ENCODE measurements at regions not wholly inside any gene's neighbourhood (a gene's known extent, or its start where the extent isn't known, plus 50 kb on each side); places are given as distances from the start of the nearest gene placed in this dataset.
A peak's percentile ranks its signal among the peaks of the same experiment; 100 is the strongest.

- TF ChIP-seq, protein P1, sequence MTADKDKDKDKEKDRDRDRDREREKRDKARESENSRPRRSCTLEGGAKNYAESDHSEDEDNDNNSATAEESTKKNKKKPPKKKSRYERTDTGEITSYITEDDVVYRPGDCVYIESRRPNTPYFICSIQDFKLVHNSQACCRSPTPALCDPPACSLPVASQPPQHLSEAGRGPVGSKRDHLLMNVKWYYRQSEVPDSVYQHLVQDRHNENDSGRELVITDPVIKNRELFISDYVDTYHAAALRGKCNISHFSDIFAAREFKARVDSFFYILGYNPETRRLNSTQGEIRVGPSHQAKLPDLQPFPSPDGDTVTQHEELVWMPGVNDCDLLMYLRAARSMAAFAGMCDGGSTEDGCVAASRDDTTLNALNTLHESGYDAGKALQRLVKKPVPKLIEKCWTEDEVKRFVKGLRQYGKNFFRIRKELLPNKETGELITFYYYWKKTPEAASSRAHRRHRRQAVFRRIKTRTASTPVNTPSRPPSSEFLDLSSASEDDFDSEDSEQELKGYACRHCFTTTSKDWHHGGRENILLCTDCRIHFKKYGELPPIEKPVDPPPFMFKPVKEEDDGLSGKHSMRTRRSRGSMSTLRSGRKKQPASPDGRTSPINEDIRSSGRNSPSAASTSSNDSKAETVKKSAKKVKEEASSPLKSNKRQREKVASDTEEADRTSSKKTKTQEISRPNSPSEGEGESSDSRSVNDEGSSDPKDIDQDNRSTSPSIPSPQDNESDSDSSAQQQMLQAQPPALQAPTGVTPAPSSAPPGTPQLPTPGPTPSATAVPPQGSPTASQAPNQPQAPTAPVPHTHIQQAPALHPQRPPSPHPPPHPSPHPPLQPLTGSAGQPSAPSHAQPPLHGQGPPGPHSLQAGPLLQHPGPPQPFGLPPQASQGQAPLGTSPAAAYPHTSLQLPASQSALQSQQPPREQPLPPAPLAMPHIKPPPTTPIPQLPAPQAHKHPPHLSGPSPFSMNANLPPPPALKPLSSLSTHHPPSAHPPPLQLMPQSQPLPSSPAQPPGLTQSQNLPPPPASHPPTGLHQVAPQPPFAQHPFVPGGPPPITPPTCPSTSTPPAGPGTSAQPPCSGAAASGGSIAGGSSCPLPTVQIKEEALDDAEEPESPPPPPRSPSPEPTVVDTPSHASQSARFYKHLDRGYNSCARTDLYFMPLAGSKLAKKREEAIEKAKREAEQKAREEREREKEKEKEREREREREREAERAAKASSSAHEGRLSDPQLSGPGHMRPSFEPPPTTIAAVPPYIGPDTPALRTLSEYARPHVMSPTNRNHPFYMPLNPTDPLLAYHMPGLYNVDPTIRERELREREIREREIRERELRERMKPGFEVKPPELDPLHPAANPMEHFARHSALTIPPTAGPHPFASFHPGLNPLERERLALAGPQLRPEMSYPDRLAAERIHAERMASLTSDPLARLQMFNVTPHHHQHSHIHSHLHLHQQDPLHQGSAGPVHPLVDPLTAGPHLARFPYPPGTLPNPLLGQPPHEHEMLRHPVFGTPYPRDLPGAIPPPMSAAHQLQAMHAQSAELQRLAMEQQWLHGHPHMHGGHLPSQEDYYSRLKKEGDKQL (CRISPR knock-in tag; IDR thresholded peaks at IDR 0.05; ENCODE audit: low read depth), result no peak
- TF ChIP-seq ZNF496 (CRISPR knock-in tag; IDR thresholded peaks at IDR 0.05; ENCODE audit: insufficient replicate concordance) (no peak), ATAD3A (CRISPR knock-in tag; IDR thresholded peaks at IDR 0.05) (no peak), SMAD1 (CRISPR knock-in tag; IDR thresholded peaks at IDR 0.05; ENCODE audit: borderline replicate concordance, low read depth) (no peak), ATF2 (CRISPR knock-in tag; IDR thresholded peaks at IDR 0.05) (no peak), ZBTB42 (CRISPR knock-in tag; IDR thresholded peaks at IDR 0.05) (no peak), NFE2L2 (IDR thresholded peaks at IDR 0.05; ENCODE audit: low read length) (peak; percentile 89), ISL2 (CRISPR knock-in tag; IDR thresholded peaks at IDR 0.05) (no peak), ZNF562 (CRISPR knock-in tag; IDR thresholded peaks at IDR 0.05; ENCODE audit: borderline replicate concordance) (no peak), ZNF350 (CRISPR knock-in tag; IDR thresholded peaks at IDR 0.05; ENCODE audit: borderline replicate concordance, low read depth) (no peak), ZFP90 (CRISPR knock-in tag; IDR thresholded peaks at IDR 0.05; ENCODE audit: borderline replicate concordance) (no peak), CHD4 (IDR thresholded peaks at IDR 0.05; ENCODE audit: borderline replicate concordance, low read length) (no peak), ZNF354B (CRISPR knock-in tag; IDR thresholded peaks at IDR 0.05) (no peak), SMAD3 (CRISPR knock-in tag; IDR thresholded peaks at IDR 0.05) (no peak), TCF7 (IDR thresholded peaks at IDR 0.05; ENCODE audit: low read depth) (peak; percentile 75), PRDM15 (CRISPR knock-in tag; IDR thresholded peaks at IDR 0.05) (no peak), TGIF2 (CRISPR knock-in tag; IDR thresholded peaks at IDR 0.05) (no peak), TSC22D2 (CRISPR knock-in tag; IDR thresholded peaks at IDR 0.05; ENCODE audit: borderline replicate concordance) (no peak)
- TF ChIP-seq, protein P2, sequence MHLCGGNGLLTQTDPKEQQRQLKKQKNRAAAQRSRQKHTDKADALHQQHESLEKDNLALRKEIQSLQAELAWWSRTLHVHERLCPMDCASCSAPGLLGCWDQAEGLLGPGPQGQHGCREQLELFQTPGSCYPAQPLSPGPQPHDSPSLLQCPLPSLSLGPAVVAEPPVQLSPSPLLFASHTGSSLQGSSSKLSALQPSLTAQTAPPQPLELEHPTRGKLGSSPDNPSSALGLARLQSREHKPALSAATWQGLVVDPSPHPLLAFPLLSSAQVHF (CRISPR knock-in tag; IDR thresholded peaks at IDR 0.05), result no peak
- TF ChIP-seq, protein P3, sequence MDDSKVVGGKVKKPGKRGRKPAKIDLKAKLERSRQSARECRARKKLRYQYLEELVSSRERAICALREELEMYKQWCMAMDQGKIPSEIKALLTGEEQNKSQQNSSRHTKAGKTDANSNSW (CRISPR knock-in tag; IDR thresholded peaks at IDR 0.05; ENCODE audit: borderline replicate concordance), result no peak
These were observed 152.8 kb upstream of the MAX start (continued) for GRCh38 chr14:65255029-65255545.
